NCI-H226 (cell line): ENCODE measurements at regions not wholly inside any gene's neighbourhood (a gene's known extent, or its start where the extent isn't known, plus 50 kb on each side); places are given as distances from the start of the nearest gene placed in this dataset.

ENCODE experiments used
- DNase-seq: peaks from one replicate; pipeline ENCODE4 v3.0.0-alpha.2; 2015

DNA sequence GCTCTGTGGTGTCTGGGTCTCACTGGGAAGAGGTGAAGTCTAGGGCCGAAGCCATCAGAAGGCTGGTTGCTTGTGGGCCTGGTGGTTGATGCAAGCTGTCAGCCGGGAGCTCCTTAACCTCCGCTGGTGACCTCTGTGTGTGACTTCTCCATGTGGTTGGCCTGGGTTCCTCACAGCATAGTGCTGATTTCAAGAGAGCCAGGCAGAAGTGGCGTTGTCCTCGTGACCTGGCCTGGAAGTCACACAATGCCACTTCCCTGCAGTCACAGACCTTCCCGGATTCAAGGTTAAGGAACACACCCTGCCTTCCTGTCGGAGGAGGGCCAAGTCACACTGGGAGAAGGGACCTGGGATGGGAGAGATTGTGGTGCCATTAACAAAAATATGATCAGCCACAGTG is 303.7 kb upstream of the HS6ST1 start:
- DNase-seq = no peak

GRCh38 chr2:128622955-128623620 is 304.4 kb upstream of the HS6ST1 start:
- DNase-seq = no peak

- DNase-seq = no peak
These were observed 305.4 kb upstream of the HS6ST1 start for GRCh38 chr2:128623776-128624761.

DNA sequence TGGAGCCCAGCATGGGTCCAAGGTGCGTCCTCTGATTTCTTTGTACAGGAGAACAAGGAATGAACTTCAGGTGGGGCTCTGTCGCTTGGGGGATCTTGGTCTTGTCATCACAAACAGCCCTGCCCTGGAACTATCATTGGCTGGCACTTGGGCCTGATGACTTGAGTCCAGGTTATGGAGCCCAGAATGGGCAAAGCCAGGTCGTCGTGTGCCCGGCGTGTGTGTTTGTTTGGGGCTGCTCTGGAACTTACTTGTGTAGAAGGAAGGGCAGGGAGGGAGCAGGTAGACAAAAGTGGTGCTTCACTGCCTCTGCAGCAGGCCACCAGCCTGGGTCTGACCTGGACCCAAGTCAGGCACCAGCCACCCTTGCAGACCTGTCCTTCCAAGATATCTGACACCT is 306.3 kb upstream of the HS6ST1 start:
- DNase-seq = no peak

GRCh38 chr2:128625421-128625820 is 306.8 kb upstream of the HS6ST1 start:
- no peak for DNase-seq

GRCh38 chr2:128625963-128626759 is 307.5 kb upstream of the HS6ST1 start:
- no peak for DNase-seq

DNA sequence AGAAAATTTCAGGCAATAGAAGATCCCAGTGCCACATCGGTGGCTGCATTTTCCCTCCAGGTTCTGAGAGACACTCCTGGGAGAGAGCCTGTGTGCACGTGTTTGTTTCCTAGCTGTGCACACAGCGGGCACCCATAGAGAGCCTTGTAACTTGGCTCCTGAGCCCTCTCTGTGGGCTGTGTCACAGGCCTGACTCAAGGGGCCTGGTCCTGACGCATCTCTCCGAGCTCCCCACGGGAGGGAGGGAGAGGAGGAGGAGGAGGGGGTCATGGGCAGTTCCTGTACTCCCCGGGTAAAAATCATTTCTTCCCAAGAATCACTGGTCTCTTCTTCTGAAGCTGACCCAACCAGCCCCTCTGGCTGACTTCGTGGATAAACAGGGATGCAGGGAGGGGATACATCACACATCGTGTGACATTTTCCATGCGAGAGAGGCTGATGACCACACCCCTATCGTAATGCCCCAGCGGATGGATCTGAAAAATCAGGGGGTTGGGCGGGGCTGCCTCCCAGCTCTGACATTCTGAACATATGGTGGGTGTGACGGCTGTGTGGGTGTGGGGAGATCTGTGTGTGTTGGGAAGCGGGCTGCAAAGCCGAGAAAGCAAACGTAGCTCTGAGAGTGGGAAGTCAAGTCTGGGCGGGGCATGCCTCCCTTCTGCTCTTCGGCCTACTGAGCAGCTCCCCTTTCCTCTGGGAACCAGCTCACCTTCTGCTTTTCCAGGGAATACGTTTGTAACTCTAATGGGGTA is 308.3 kb upstream of the HS6ST1 start:
- DNase-seq = no peak

- DNase-seq = no peak
These were observed 309.5 kb upstream of the HS6ST1 start for GRCh38 chr2:128628206-128628605.

DNA sequence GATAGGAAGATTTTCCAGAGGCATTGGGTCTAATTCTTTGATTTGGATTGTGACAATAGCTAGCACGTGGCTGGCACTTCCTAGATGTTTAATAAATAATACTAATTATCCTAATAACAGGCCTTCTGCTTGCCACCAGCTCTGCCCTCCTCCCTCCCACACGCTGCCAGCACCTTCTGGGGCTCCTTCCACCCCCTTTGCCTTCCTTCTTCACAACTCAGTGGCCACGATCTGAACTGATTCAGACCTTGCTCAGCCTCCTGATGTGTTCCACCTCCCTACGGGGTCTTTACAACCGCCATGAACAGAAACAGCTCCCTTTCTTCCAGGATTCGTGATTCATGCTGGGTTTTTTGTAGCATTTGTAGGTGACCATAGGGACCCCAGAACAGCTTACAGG is 310.3 kb upstream of the HS6ST1 start:
- no peak for DNase-seq

DNA sequence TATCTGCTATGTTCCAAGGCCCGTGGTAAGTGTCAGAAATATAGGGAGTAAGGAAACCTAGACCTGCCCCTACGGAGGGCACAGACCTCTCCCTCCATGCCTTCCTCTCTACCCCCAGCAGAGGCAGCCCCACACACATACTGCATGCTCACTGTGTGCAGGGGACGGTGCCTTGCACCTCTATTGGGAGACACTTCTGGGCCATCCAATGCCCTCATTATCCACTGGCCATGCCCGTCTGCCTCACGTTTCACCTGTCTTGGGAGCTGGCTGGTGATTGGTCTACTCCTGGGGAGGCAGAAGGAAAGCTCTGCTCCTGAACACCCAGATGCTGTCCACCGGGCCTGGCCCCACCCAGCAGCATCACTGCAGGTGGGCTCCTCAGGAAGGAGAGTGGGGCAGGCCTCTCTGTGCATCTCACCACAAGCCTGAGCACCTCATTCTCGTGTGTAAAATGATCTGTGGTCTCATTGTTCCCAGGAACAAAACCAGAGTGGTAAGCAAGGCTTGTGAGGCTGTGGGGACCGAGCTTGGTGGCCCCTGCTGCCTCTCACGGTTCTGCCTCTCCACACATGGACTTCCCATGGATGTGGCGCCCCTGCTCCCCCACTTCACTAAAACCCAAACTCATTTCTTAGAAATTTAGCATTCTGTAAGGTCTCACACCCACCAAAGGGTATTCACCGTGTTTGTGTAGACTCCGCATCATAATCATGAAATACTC is 312.5 kb upstream of the HS6ST1 start:
- no peak for DNase-seq

DNA sequence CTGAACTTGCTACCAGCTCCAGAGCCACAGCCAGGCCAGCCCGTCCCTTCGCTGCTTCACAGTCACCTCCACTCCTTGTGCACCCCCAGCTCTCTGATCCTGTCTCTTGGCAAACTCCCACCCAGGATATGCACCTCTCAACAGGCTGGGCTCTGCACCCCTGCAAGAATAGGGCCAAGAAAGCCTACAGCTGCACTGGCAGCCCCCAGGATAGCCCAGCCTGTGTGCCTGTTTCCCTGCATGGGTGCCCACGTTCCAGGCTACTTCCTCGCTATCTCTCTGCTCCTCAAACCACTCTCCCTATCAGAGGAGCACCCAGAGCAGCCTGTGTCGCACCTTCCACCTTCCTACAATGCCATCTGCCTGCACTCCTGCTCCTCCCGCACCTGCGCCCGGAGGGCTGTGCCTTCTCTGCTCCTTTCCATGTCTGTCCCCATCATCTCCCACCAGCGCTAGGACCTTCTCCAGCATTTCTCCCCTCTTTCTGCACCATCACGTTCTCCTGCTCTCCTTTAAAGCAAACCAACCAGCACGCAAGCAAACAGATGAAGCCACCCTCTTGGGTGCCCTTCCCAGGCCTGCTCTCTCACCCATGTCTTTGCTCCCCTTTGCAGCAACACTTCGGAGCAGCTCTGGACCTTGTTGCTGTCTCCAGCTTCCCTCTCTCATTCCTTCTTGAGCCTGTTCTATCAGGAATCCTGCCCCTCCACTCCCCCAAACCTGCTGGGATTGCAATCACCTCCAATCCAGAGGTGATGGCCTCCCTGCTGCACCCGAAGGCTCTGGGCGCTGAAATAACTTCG is 313.2 kb upstream of the HS6ST1 start:
- DNase-seq = no peak

DNA sequence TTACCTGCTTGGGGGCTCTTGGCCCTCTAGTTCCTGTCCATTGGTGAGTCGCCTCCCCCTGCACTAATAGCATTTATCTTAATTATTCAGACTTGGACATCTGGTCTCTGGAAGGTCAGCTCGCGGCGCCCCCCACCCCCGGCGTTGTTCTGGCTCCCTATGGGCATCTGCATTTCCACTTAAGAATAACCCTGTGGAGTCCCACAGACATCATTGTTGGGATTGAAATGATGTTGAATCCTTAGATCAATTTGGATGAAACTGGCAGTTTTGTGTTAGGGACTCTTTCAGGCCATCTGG is 313.8 kb upstream of the HS6ST1 start:
- no peak for DNase-seq

DNA sequence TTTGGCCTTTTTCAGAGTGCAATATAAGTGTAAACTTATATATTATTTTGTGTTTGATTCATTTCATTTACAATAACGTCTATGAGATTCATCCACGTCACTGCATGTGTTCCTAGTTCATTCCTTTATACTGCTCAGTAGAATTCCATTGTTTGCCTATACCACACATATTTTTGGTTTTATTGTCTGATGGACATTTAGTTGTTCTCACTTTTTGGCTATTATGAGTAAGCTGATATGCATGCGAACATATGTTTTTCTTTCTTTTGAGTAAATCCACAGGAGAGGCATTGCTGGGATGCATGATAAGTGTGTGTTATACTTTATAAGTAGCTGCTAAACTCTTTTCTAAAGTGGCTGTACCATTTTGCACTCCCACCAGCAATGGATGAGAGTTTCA is 314.8 kb upstream of the HS6ST1 start:
- no peak for DNase-seq

GRCh38 chr2:128635361-128635900 is 316.8 kb upstream of the HS6ST1 start:
- no peak for DNase-seq

DNA sequence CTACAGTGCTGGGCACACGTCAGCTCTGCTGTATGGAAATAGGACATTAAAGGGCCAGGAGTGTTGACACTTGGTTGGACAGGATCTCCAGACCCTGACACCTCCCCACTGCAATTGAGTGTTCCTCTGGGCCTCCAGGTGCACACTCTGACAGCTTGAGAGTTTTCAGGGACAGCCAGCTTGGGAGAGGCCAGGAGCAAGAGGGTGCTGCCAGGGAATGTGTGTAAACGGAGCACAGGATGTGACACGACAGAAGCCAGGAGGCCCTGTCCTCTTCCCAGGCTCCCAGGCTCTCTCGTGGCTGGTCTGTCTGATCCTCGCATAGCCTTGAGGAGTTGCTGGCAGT is 318.1 kb upstream of the HS6ST1 start:
- no peak for DNase-seq

DNA sequence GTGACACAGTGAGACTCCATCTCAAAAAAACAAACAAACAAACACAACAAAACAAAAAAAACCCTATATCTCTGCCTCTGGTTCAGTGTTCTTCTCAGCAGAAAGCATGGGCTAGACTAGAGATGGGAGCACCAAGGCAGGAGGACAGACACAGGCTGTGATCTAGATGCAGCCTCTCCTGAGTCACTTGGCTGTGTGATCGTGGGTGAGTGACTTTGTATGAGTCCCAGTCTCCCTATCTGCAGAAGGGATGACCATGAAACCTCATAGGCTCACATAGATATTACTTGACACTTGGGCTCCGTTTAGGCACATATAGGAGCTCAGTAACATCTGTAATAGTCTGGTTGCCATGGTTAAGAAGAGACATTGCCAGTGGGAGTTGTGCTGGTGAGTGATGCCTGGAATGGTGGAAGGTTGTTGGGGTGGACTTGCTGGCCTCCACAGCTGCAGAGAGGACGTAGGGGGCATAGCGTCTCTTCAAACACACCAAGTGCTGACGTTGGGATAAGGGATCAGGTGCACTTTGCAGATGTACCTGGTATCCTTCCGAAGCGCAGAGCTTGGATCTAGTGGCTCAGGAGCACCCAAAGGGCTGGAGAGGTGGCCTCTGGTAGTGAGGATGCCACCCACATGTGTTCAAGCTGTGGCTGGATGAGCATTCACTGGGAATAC is 318.9 kb upstream of the HS6ST1 start:
- DNase-seq = no peak

GRCh38 chr2:128638341-128639119 is 319.9 kb upstream of the HS6ST1 start:
- DNase-seq = no peak

DNA sequence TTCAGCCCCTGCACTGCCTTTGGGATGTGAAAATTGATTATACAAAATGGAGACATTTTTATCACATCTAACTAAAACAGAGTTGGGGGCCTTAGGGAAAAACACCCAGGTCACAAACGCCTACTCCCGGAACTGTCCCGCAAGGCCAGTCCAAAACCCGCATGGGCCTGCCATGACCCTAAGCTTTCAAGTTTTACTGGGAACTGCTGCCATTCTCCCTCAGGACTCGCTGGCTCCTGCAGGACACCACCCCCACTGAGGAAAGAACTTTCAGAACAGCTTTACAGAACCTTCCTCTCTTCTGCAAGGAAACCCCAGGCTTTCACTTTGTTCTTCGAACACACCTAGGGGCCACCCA is 320.4 kb upstream of the HS6ST1 start:
- DNase-seq = no peak

DNA sequence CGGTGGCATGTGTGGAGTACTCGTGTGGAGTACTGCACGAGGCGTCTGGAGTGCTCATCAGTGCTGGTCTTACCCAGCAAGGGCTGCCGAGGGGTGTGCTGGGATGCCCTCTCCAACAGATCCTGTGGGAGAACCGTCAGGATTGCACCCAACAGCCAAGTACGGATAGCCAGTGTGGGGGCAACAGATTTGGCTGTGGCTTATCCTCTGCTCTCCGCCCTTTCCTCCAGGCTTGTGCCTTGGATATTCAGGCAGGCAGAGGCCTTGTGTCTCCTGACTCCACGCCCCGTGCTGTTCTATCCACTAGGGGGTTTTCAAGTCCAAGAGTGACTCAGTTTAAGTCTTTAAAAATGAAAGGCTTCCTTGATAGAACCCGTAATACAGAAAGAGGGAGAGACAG is 321.0 kb upstream of the HS6ST1 start:
- DNase-seq = no peak
